Activated T-cell treated with anti-CD3 and anti-CD28 coated beads, Interleukin-2, amount 50 U/mL, for 72 hours (primary cell): ENCODE measurements at regions not wholly inside any gene's neighbourhood (a gene's known extent, or its start where the extent isn't known, plus 50 kb on each side); places are given as distances from the start of the nearest gene placed in this dataset.

ENCODE experiments used
- ATAC-seq, 2 donors: fragments of 150-1000 bp; cut with Tn5 transposase; replicated peaks in 1 of 2; 2 replicates each; pipeline ENCODE4 v1.10.0; 2021; ENCODE audit warnings: moderate library complexity in 2 of 2, mild to moderate bottlenecking in 1 of 2
- DNase-seq, 2 donors: peaks; one replicate each; pipeline ENCODE4 v3.0.0; 2021 to 2022; ENCODE audit warnings: mixed read lengths in 1 of 2
- H3K27ac Mint-ChIP-seq: one replicate; pipeline ENCODE4 v1.8.0; 2022; ENCODE audit warnings: mild to moderate bottlenecking, moderate library complexity, mixed read lengths
- H3K27me3 Mint-ChIP-seq: one replicate; pipeline ENCODE4 v1.8.0; 2022; ENCODE audit warnings: low read depth, mixed read lengths
- H3K36me3 Mint-ChIP-seq, 2 donors: one replicate each; pipeline ENCODE4 v1.8.0; 2022; ENCODE audit warnings: mixed read lengths in 2 of 2, mild to moderate bottlenecking in 1 of 2; ENCODE audit not compliant: insufficient read depth in 2 of 2
- H3K4me1 Mint-ChIP-seq: one replicate; pipeline ENCODE4 v1.8.0; 2022; ENCODE audit warnings: low read depth, mixed read lengths
- H3K4me3 Mint-ChIP-seq, 2 donors: one replicate each; pipeline ENCODE4 v1.8.0; 2022; ENCODE audit warnings: mild to moderate bottlenecking in 2 of 2, mixed read lengths in 2 of 2, moderate library complexity in 2 of 2
- H3K9me3 Mint-ChIP-seq, 2 donors: one replicate each; pipeline ENCODE4 v1.8.0; 2022; ENCODE audit warnings: mixed read lengths in 2 of 2

- Mint-ChIP-seq H3K27me3 (no peaks in the 10 kb centered on the region), H3K36me3 (no peaks in the 10 kb centered on the region), H3K9me3 (peaks cover 0 to 2% of the 10 kb centered on the region in 2 donors), H3K27ac (no peak overlapping the region), H3K4me1 (no peaks in the 10 kb centered on the region), H3K4me3 (no peak overlapping the region)
- no peak for ATAC-seq
- DNase-seq: no peak
Measured at GRCh38 chr11:81365496-81365895, 1368.2 kb downstream of the FAM181B start.

- peaks cover 7 to 8% of the 10 kb centered on the region in 2 donors for H3K9me3 Mint-ChIP-seq
- no peak overlapping the region for H3K27ac Mint-ChIP-seq
- peaks cover 0 to 2% of the 10 kb centered on the region in 2 donors for H3K36me3 Mint-ChIP-seq
- H3K27me3 Mint-ChIP-seq: no peaks in the 10 kb centered on the region
- no peak for DNase-seq
- H3K4me3 Mint-ChIP-seq: no peak overlapping the region
- ATAC-seq: no peak
- H3K4me1 Mint-ChIP-seq: no peaks in the 10 kb centered on the region
Measured at GRCh38 chr11:81359476-81359875, 1374.2 kb downstream of the FAM181B start.

- ATAC-seq (no peak), DNase-seq (no peak)
- Mint-ChIP-seq H3K27me3 (no peaks in the 10 kb centered on the region), H3K4me3 (no peak overlapping the region), H3K9me3 (peaks cover 3 to 8% of the 10 kb centered on the region in 2 donors), H3K27ac (no peak overlapping the region), H3K4me1 (no peaks in the 10 kb centered on the region), H3K36me3 (no peaks in the 10 kb centered on the region)
Measured at GRCh38 chr11:81345609-81346008, 1388.1 kb downstream of the FAM181B start.

GRCh38 chr11:81342966-81343365, 1390.7 kb downstream of the FAM181B start:
- DNase-seq: no peak
- no peak overlapping the region for H3K27ac Mint-ChIP-seq
- peaks cover 2 to 11% of the 10 kb centered on the region in 2 donors for H3K9me3 Mint-ChIP-seq
- no peak overlapping the region for H3K4me3 Mint-ChIP-seq
- no peak for ATAC-seq
- H3K27me3 Mint-ChIP-seq: no peaks in the 10 kb centered on the region
- H3K36me3 Mint-ChIP-seq: no peaks in the 10 kb centered on the region
- H3K4me1 Mint-ChIP-seq: no peaks in the 10 kb centered on the region

GRCh38 chr11:81340225-81340624, 1393.4 kb downstream of the FAM181B start:
- DNase-seq (no peak), ATAC-seq (no peak)
- peaks cover 4 to 14% of the 10 kb centered on the region in 2 donors for H3K9me3 Mint-ChIP-seq
- no peaks in the 10 kb centered on the region for H3K27me3 Mint-ChIP-seq
- H3K27ac Mint-ChIP-seq: no peak overlapping the region
- no peaks in the 10 kb centered on the region for H3K36me3 Mint-ChIP-seq
- H3K4me3 Mint-ChIP-seq: no peak overlapping the region
- no peaks in the 10 kb centered on the region for H3K4me1 Mint-ChIP-seq

- Mint-ChIP-seq H3K9me3 (peaks cover 4 to 14% of the 10 kb centered on the region in 2 donors), H3K4me1 (no peaks in the 10 kb centered on the region), H3K4me3 (no peak overlapping the region), H3K36me3 (no peaks in the 10 kb centered on the region), H3K27me3 (no peaks in the 10 kb centered on the region), H3K27ac (no peak overlapping the region)
- no peak for DNase-seq
- no peak for ATAC-seq
Measured at GRCh38 chr11:81339521-81339920, 1394.1 kb downstream of the FAM181B start.

GRCh38 chr11:81337756-81338155, 1395.9 kb downstream of the FAM181B start:
- Mint-ChIP-seq H3K9me3 (peaks cover 4 to 11% of the 10 kb centered on the region in 2 donors), H3K4me1 (no peaks in the 10 kb centered on the region), H3K36me3 (no peaks in the 10 kb centered on the region), H3K4me3 (no peak overlapping the region), H3K27ac (no peak overlapping the region), H3K27me3 (no peaks in the 10 kb centered on the region)
- ATAC-seq: no peak
- no peak for DNase-seq

- H3K27ac Mint-ChIP-seq: no peak overlapping the region
- DNase-seq: no peak
- no peaks in the 10 kb centered on the region for H3K27me3 Mint-ChIP-seq
- H3K9me3 Mint-ChIP-seq: peaks cover 8% of the 10 kb centered on the region in 2 donors
- no peaks in the 10 kb centered on the region for H3K4me1 Mint-ChIP-seq
- H3K36me3 Mint-ChIP-seq: no peaks in the 10 kb centered on the region
- H3K4me3 Mint-ChIP-seq: no peak overlapping the region
- ATAC-seq: no peak
Measured at GRCh38 chr11:81332276-81332675, 1401.4 kb downstream of the FAM181B start.

- no peak for DNase-seq
- Mint-ChIP-seq H3K4me1 (no peaks in the 10 kb centered on the region), H3K4me3 (no peak overlapping the region), H3K27me3 (no peaks in the 10 kb centered on the region), H3K36me3 (no peaks in the 10 kb centered on the region), H3K27ac (no peak overlapping the region), H3K9me3 (peaks cover 5 to 6% of the 10 kb centered on the region in 2 donors)
- ATAC-seq: no peak
Measured at GRCh38 chr11:81331611-81332235, 1401.9 kb downstream of the FAM181B start.

- Mint-ChIP-seq H3K27ac (no peak overlapping the region), H3K9me3 (peaks cover 3 to 6% of the 10 kb centered on the region in 2 donors), H3K4me1 (no peaks in the 10 kb centered on the region), H3K4me3 (no peak overlapping the region), H3K36me3 (no peaks in the 10 kb centered on the region), H3K27me3 (no peaks in the 10 kb centered on the region)
- ATAC-seq (no peak), DNase-seq (no peak)
Measured at GRCh38 chr11:81331088-81331487, 1402.6 kb downstream of the FAM181B start.

GRCh38 chr11:81303038-81303664, 1430.5 kb downstream of the FAM181B start:
- H3K27ac Mint-ChIP-seq: no peak overlapping the region

GRCh38 chr11:81301166-81301830, 1432.4 kb downstream of the FAM181B start:
- ATAC-seq: no peak
- peaks cover 5 to 6% of the 10 kb centered on the region in 2 donors for H3K9me3 Mint-ChIP-seq
- DNase-seq: no peak
- H3K4me1 Mint-ChIP-seq: no peaks in the 10 kb centered on the region
- no peaks in the 10 kb centered on the region for H3K36me3 Mint-ChIP-seq
- no peaks in the 10 kb centered on the region for H3K27me3 Mint-ChIP-seq
- H3K4me3 Mint-ChIP-seq: no peak overlapping the region
- H3K27ac Mint-ChIP-seq: no peak overlapping the region

More at GRCh38 chr11:81303038-81303664, 1430.5 kb downstream of the FAM181B start:
- H3K27me3 Mint-ChIP-seq: no peaks in the 10 kb centered on the region
- ATAC-seq: no peak
- DNase-seq: no peak
- no peak overlapping the region for H3K4me3 Mint-ChIP-seq
- peaks cover 5 to 8% of the 10 kb centered on the region in 2 donors for H3K9me3 Mint-ChIP-seq
- H3K36me3 Mint-ChIP-seq: no peaks in the 10 kb centered on the region
- H3K4me1 Mint-ChIP-seq: no peaks in the 10 kb centered on the region

GRCh38 chr11:81286959-81287358, 1446.7 kb downstream of the FAM181B start:
- DNase-seq (no peak), ATAC-seq (no peak)
- peaks cover 0 to 2% of the 10 kb centered on the region in 2 donors for H3K36me3 Mint-ChIP-seq
- no peaks in the 10 kb centered on the region for H3K4me1 Mint-ChIP-seq
- H3K9me3 Mint-ChIP-seq: peaks cover 7 to 15% of the 10 kb centered on the region in 2 donors
- no peak overlapping the region for H3K4me3 Mint-ChIP-seq
- no peak overlapping the region for H3K27ac Mint-ChIP-seq
- H3K27me3 Mint-ChIP-seq: no peaks in the 10 kb centered on the region
